OCI-LY3 (cell line): ENCODE measurements at regions not wholly inside any gene's neighbourhood (a gene's known extent, or its start where the extent isn't known, plus 50 kb on each side); places are given as distances from the start of the nearest gene placed in this dataset.

Source experiments
- H2AFZ ChIP-seq: fragments of 200-600, 300-600 bp; shearing (Covaris generic); 2 replicates; pipeline ENCODE4 v1.6.0; 2014; ENCODE audit warnings: antibody characterized with exemption, low read depth, low read length
- H3K27ac ChIP-seq: fragments of 200-600, 300-600 bp; sonication (generic); 2 replicates; pipeline ENCODE4 v1.5.1; 2014; ENCODE audit warnings: mild to moderate bottlenecking, low read length, moderate library complexity, mixed read lengths
- H3K27me3 ChIP-seq: fragments of 200-600, 300-600 bp; sonication (generic); 2 replicates; pipeline ENCODE4 v1.6.1; 2014; ENCODE audit warnings: low read depth, low read length, mixed read lengths
- H3K36me3 ChIP-seq: fragments of 200-600, 300-600 bp; sonication (generic); replicated peaks from 2 replicates; pipeline ENCODE3; 2014; ENCODE audit warnings: low read depth, low read length, mixed read lengths
- H3K4me1 ChIP-seq: fragments of 300-600, 200-600 bp; sonication (generic); 2 replicates; pipeline ENCODE4 v1.6.1; 2014; ENCODE audit warnings: low read length, mixed read lengths
- H3K4me2 ChIP-seq: fragments of 200-600, 300-600 bp; sonication (generic); 2 replicates; pipeline ENCODE4 v1.6.1; 2014; ENCODE audit warnings: low read length, mixed read lengths
- H3K4me3 ChIP-seq: fragments of 300-600, 200-600 bp; sonication (generic); 2 replicates; pipeline ENCODE4 v1.5.1; 2014; ENCODE audit warnings: antibody characterized with exemption, mild to moderate bottlenecking, low read length, moderate library complexity
- H3K79me2 ChIP-seq: fragments of 300-600, 200-600 bp; shearing (Covaris generic); 2 replicates; pipeline ENCODE4 v1.6.1; 2014; ENCODE audit warnings: mild to moderate bottlenecking, low read length, mixed read lengths
- H3K9ac ChIP-seq: fragments of 300-600, 200-600 bp; shearing (Covaris generic); 2 replicates; pipeline ENCODE4 v1.6.0; 2014; ENCODE audit warnings: mild to moderate bottlenecking, low read length, moderate library complexity
- H3K9me3 ChIP-seq: fragments of 200-600, 300-600 bp; shearing (Covaris generic); 2 replicates; pipeline ENCODE4 v1.6.1; 2014; ENCODE audit warnings: low read length, mixed read lengths; ENCODE audit not compliant: insufficient read depth
- H4K20me1 ChIP-seq: fragments of 200-600, 300-600 bp; sonication (generic); 2 replicates; pipeline ENCODE4 v1.6.1; 2016; ENCODE audit warnings: low read length, mixed read lengths; ENCODE audit not compliant: insufficient read depth
- CTCF ChIP-seq: fragments of 200-600, 300-600 bp; sonication (generic); IDR thresholded peaks from 2 replicates; pipeline ENCODE4 v1.5.1; 2014; ENCODE audit warnings: antibody characterized with exemption, low read length, low read depth
- EZH2phosphoT487 ChIP-seq: fragments of 200-600 bp; shearing (Covaris generic); IDR thresholded peaks from 2 replicates; pipeline ENCODE4 v1.6.1; 2018; ENCODE audit warnings: antibody characterized with exemption, mixed run types, low read depth

- no peaks in the 10 kb centered on the region for H3K36me3 ChIP-seq
- H3K79me2 ChIP-seq: no peaks in the 10 kb centered on the region
- H3K4me3 ChIP-seq: no peak overlapping the region
- no peak overlapping the region for H3K9ac ChIP-seq
- no peaks in the 10 kb centered on the region for H3K4me1 ChIP-seq
- H4K20me1 ChIP-seq: no peaks in the 10 kb centered on the region
- H3K27me3 ChIP-seq: no peaks in the 10 kb centered on the region
- TF ChIP-seq EZH2phosphoT487: no peak
- TF ChIP-seq CTCF: no peak
- no peak overlapping the region for H2AFZ ChIP-seq
- no peaks in the 10 kb centered on the region for H3K9me3 ChIP-seq
- H3K4me2 ChIP-seq: no peak overlapping the region
- no peak overlapping the region for H3K27ac ChIP-seq
Measured at GRCh38 chr21:27265492-27265891, 298.6 kb upstream of the ADAMTS5 start.

DNA sequence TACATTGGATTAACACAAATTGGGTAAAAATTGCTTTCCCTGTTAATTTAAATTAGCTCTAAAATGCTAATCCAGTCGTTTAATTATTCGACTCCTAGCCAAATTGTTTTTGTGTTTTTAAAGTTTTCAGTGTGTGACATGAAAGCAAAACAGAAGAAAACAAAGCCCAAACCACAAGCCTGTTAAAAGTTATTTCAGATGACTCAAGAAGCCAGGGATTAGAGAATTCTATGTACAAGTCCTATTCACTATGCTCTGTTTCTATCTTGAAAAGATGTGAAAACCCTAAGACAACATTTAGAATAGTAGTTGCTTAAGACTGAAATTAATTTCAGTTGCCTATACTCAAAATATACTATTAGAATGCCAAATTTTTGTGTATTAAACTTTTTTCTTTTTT, 294.8 kb upstream of the ADAMTS5 start:
- no peaks in the 10 kb centered on the region for H3K27me3 ChIP-seq
- H2AFZ ChIP-seq: no peak overlapping the region
- no peaks in the 10 kb centered on the region for H3K9me3 ChIP-seq
- no peaks in the 10 kb centered on the region for H3K4me1 ChIP-seq
- H3K4me2 ChIP-seq: no peak overlapping the region
- no peak for TF ChIP-seq CTCF
- no peak for TF ChIP-seq EZH2phosphoT487
- H3K4me3 ChIP-seq: no peak overlapping the region
- H3K79me2 ChIP-seq: no peaks in the 10 kb centered on the region
- H4K20me1 ChIP-seq: no peaks in the 10 kb centered on the region
- H3K36me3 ChIP-seq: no peaks in the 10 kb centered on the region
- no peak overlapping the region for H3K9ac ChIP-seq
- no peak overlapping the region for H3K27ac ChIP-seq

- Histone ChIP-seq H3K9ac (no peak overlapping the region), H3K36me3 (no peaks in the 10 kb centered on the region), H3K4me1 (no peaks in the 10 kb centered on the region), H3K9me3 (no peaks in the 10 kb centered on the region), H3K79me2 (no peaks in the 10 kb centered on the region), H4K20me1 (no peaks in the 10 kb centered on the region), H3K27me3 (no peaks in the 10 kb centered on the region), H3K4me3 (no peak overlapping the region), H3K27ac (no peak overlapping the region), H2AFZ (no peak overlapping the region), H3K4me2 (no peak overlapping the region)
- TF ChIP-seq CTCF: no peak
- TF ChIP-seq EZH2phosphoT487: no peak
Measured at GRCh38 chr21:27260728-27261127, 293.8 kb upstream of the ADAMTS5 start.

DNA sequence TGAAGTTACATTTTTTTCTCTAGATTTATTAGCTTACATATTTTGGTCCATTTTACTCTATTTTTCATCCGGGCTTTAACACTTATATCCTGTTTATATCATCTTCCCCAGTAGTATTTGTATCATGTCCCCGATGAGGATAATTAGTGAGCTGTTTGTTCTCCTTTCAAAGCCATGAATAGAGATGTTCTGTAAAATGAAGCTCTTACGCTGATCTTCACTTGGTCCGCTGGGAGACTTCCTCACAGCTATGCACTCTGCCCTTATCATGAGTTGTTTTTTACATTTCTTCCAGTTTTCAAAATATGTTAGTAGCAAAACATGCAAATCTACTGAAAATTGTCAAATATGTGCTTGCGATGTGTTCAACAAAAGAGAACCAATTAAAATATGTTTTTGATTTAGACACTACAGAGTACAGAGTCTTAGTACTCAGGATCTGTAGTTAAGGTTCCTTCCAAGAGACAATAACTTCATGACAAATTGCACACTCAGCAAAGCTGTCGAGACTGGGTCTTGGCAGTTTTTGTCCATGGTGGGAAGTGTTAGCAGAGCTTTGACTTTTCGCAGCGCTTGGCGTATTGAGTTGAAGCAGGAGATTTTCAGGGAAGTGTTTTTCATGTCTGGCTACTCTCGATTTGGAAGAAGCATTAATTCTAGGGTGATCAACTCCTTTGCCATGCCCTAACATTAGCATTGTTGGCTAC, 292.0 kb upstream of the ADAMTS5 start:
- H3K36me3 ChIP-seq: no peaks in the 10 kb centered on the region
- H3K4me1 ChIP-seq: no peaks in the 10 kb centered on the region
- H3K79me2 ChIP-seq: no peaks in the 10 kb centered on the region
- H3K4me2 ChIP-seq: no peak overlapping the region
- TF ChIP-seq EZH2phosphoT487 (no peak), CTCF (no peak)
- H3K9me3 ChIP-seq: no peaks in the 10 kb centered on the region
- no peak overlapping the region for H3K4me3 ChIP-seq
- H4K20me1 ChIP-seq: no peaks in the 10 kb centered on the region
- H3K27me3 ChIP-seq: no peaks in the 10 kb centered on the region
- no peak overlapping the region for H3K27ac ChIP-seq
- H3K9ac ChIP-seq: no peak overlapping the region
- H2AFZ ChIP-seq: no peak overlapping the region
